Loucy (cell line): ENCODE measurements at regions not wholly inside any gene's neighbourhood (a gene's known extent, or its start where the extent isn't known, plus 50 kb on each side); places are given as distances from the start of the nearest gene placed in this dataset.

Experiments
- H2AFZ ChIP-seq: fragments of 200-600 bp; sonication (generic); 2 replicates; pipeline ENCODE4 v1.6.0; 2016; ENCODE audit warnings: antibody characterized with exemption, mild to moderate bottlenecking, low read length, moderate library complexity
- H3F3A ChIP-seq: fragments of 200-600 bp; 2 replicates; pipeline ENCODE4 v1.6.0; 2016; ENCODE audit warnings: antibody characterized with exemption, low read depth, mild to moderate bottlenecking
- H3K27me3 ChIP-seq: fragments of 200-600 bp; sonication (generic); 2 replicates; pipeline ENCODE4 v1.6.1; 2014; ENCODE audit warnings: low read length, mild to moderate bottlenecking; ENCODE audit not compliant: insufficient read depth, poor library complexity, severe bottlenecking
- H3K36me3 ChIP-seq: fragments of 200-600 bp; sonication (generic); 2 replicates; pipeline ENCODE4 v1.6.1; 2016; ENCODE audit warnings: low read length; ENCODE audit not compliant: insufficient read depth
- H3K4me1 ChIP-seq: fragments of 200-600 bp; sonication (generic); 2 replicates; pipeline ENCODE4 v1.5.1; 2014; ENCODE audit warnings: low read length, mild to moderate bottlenecking; ENCODE audit not compliant: insufficient read depth, poor library complexity, severe bottlenecking
- H3K4me2 ChIP-seq: fragments of 200-600 bp; sonication (generic); 2 replicates; pipeline ENCODE4 v1.6.0; 2014; ENCODE audit warnings: antibody characterized with exemption, low read length, low read depth, mild to moderate bottlenecking; ENCODE audit not compliant: poor library complexity, severe bottlenecking
- H3K4me3 ChIP-seq: fragments of 200-600 bp; sonication (generic); 2 replicates; pipeline ENCODE4 v1.5.1; 2014; ENCODE audit warnings: low read length, mild to moderate bottlenecking, mixed read lengths; ENCODE audit not compliant: poor library complexity, severe bottlenecking
- H3K79me2 ChIP-seq: fragments of 200-600 bp; sonication (generic); 2 replicates; pipeline ENCODE4 v1.6.1; 2014; ENCODE audit warnings: low read length; ENCODE audit not compliant: insufficient read depth
- H3K9ac ChIP-seq: fragments of 200-600 bp; sonication (generic); 2 replicates; pipeline ENCODE4 v1.6.0; 2014; ENCODE audit warnings: mild to moderate bottlenecking, low read depth, low read length, moderate library complexity; ENCODE audit not compliant: poor library complexity, severe bottlenecking
- H3K9me2 ChIP-seq: fragments of 200-600 bp; sonication (generic); replicated peaks from 2 replicates; pipeline ENCODE4 v1.6.1; 2016; ENCODE audit warnings: low read depth, low read length, mixed read lengths
- H3K9me3 ChIP-seq: fragments of 200-600 bp; sonication (generic); 2 replicates; pipeline ENCODE4 v1.6.1; 2014; ENCODE audit warnings: mild to moderate bottlenecking, antibody characterized with exemption, low read length, low read depth; ENCODE audit not compliant: insufficient read depth
- H4K20me1 ChIP-seq: fragments of 200-600 bp; sonication (generic); 2 replicates; pipeline ENCODE4 v1.6.0; 2014; ENCODE audit warnings: antibody characterized with exemption, low read length, mild to moderate bottlenecking; ENCODE audit not compliant: insufficient read depth, poor library complexity, severe bottlenecking
- EZH2phosphoT487 ChIP-seq: fragments of 200-600 bp; IDR thresholded peaks from 2 replicates; pipeline ENCODE4 v1.6.1; 2018; ENCODE audit warnings: antibody characterized with exemption, mild to moderate bottlenecking, moderate library complexity, borderline replicate concordance
- TF ChIP-seq, protein P1 (sequence below): fragments of 200-600 bp; sonication (generic); conservative IDR thresholded peaks from 2 replicates; pipeline ENCODE4 v1.5.1; 2014; ENCODE audit warnings: mild to moderate bottlenecking, antibody characterized with exemption, low read length

DNA sequence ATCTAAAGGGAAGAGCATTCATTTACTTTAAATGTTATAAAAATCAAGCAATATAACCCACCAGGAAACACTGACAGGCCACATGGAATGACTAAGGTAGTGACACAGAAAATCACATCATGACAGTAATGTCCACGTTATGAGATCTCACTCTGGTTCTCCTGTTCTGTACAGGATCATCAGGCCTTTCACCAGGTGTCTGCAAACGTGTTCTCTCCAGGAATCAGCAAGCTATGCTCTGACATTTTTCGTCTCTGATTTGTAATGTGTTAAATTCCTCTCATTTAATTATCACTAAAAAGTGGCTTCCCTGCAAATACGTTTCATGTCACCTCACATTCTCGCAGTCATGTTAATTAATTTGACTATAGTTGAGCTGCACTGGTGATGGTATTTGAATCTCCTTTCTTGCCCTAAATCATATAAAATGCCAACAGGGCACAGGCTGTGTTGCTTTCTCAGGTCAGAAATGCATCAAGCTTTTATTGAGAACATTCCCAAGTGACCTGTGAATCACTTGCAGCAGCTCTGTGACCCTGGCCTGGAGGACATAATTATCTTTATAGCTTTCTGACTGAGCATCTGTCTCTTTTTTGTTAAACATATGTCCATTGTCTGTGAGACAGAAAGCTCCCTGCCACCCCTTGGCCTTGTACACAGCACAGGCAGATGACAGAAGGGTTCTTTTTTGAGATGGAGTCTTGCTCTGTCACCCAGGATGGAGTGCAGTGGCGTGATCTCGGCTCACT is 196.2 kb downstream of the DIRAS2 start:
- Histone ChIP-seq H3K4me2 (no peak overlapping the region), H3K9me2 (no peaks in the 10 kb centered on the region), H3K4me1 (no peaks in the 10 kb centered on the region), H2AFZ (no peak overlapping the region), H3K36me3 (no peaks in the 10 kb centered on the region), H3K9me3 (no peaks in the 10 kb centered on the region), H3K9ac (no peak overlapping the region), H4K20me1 (no peaks in the 10 kb centered on the region), H3F3A (no peaks in the 10 kb centered on the region), H3K79me2 (no peaks in the 10 kb centered on the region), H3K27me3 (no peaks in the 10 kb centered on the region), H3K4me3 (no peak overlapping the region)
- TF ChIP-seq EZH2phosphoT487 = no peak
- TF ChIP-seq, protein P1, sequence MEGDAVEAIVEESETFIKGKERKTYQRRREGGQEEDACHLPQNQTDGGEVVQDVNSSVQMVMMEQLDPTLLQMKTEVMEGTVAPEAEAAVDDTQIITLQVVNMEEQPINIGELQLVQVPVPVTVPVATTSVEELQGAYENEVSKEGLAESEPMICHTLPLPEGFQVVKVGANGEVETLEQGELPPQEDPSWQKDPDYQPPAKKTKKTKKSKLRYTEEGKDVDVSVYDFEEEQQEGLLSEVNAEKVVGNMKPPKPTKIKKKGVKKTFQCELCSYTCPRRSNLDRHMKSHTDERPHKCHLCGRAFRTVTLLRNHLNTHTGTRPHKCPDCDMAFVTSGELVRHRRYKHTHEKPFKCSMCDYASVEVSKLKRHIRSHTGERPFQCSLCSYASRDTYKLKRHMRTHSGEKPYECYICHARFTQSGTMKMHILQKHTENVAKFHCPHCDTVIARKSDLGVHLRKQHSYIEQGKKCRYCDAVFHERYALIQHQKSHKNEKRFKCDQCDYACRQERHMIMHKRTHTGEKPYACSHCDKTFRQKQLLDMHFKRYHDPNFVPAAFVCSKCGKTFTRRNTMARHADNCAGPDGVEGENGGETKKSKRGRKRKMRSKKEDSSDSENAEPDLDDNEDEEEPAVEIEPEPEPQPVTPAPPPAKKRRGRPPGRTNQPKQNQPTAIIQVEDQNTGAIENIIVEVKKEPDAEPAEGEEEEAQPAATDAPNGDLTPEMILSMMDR = no peak

DNA sequence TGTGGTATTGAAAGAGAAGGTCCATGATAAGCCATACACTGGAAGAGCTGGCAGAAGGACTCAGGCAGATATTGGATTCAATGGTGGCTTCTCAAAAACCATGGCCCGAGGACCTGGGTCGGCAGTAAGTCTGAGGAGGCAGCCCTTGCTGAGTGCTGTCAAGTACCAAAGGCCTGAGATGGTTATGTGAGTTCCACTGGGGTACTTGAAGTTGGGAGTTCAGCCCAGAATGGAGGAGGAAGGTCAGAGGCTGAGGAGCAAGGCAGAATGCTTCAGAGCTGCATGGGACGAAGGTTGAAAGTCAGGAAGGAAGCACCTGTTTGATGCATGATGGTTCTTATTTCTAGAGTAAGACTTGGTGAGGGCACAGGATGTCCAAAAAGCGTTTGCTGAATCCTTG is 194.9 kb downstream of the DIRAS2 start:
- TF ChIP-seq, protein P1 = no peak
- no peak for TF ChIP-seq EZH2phosphoT487
- no peak overlapping the region for H3K9ac ChIP-seq
- H3K79me2 ChIP-seq = no peaks in the 10 kb centered on the region
- no peak overlapping the region for H3K4me3 ChIP-seq
- H3K4me2 ChIP-seq = no peak overlapping the region
- H3K27me3 ChIP-seq = no peaks in the 10 kb centered on the region
- no peaks in the 10 kb centered on the region for H3K9me2 ChIP-seq
- no peaks in the 10 kb centered on the region for H3F3A ChIP-seq
- no peaks in the 10 kb centered on the region for H3K4me1 ChIP-seq
- no peaks in the 10 kb centered on the region for H3K36me3 ChIP-seq
- no peak overlapping the region for H2AFZ ChIP-seq
- no peaks in the 10 kb centered on the region for H4K20me1 ChIP-seq
- H3K9me3 ChIP-seq = no peaks in the 10 kb centered on the region

- Histone ChIP-seq H3K9me3 (no peaks in the 10 kb centered on the region), H3F3A (no peaks in the 10 kb centered on the region), H3K79me2 (no peaks in the 10 kb centered on the region), H4K20me1 (no peaks in the 10 kb centered on the region), H3K9me2 (no peaks in the 10 kb centered on the region), H3K36me3 (no peaks in the 10 kb centered on the region), H3K4me1 (no peaks in the 10 kb centered on the region), H2AFZ (no peak overlapping the region), H3K4me3 (no peak overlapping the region), H3K9ac (no peak overlapping the region), H3K4me2 (no peak overlapping the region), H3K27me3 (no peaks in the 10 kb centered on the region)
- TF ChIP-seq, protein P1 = no peak
- TF ChIP-seq EZH2phosphoT487 = no peak
Measured at GRCh38 chr9:90449213-90449925, 193.3 kb downstream of the DIRAS2 start.
